H9 (cell line): ENCODE measurements at regions not wholly inside any gene's neighbourhood (a gene's known extent, or its start where the extent isn't known, plus 50 kb on each side); places are given as distances from the start of the nearest gene placed in this dataset.

Experiments used
- DNase-seq: peaks from one replicate; pipeline ENCODE4 v3.0.0-alpha.2; 2017
- H2AFZ ChIP-seq: one replicate; pipeline ENCODE4 v1.6.1; 2013; ENCODE audit warnings: mild to moderate bottlenecking, low read length, control low read depth, moderate library complexity
- H2AK5ac ChIP-seq: 2 replicates; pipeline ENCODE4 v1.6.1; 2013; ENCODE audit warnings: low read length, control low read depth, mixed read lengths; ENCODE audit not compliant: insufficient read length
- H2BK120ac ChIP-seq: one replicate; pipeline ENCODE4 v1.6.1; 2013; ENCODE audit warnings: low read depth, mild to moderate bottlenecking, low read length, control low read depth, inconsistent platforms; ENCODE audit not compliant: poor library complexity, severe bottlenecking
- H2BK12ac ChIP-seq: 2 replicates; pipeline ENCODE4 v1.6.1; 2013; ENCODE audit warnings: low read length, control low read depth, mixed read lengths, low read depth; ENCODE audit not compliant: insufficient read length
- H2BK15ac ChIP-seq: 2 replicates; pipeline ENCODE4 v1.6.1; 2013; ENCODE audit warnings: low read depth, low read length, control low read depth
- H2BK20ac ChIP-seq: one replicate; pipeline ENCODE4 v1.6.1; 2013; ENCODE audit warnings: low read depth, mild to moderate bottlenecking, low read length, control low read depth, inconsistent platforms; ENCODE audit not compliant: poor library complexity, severe bottlenecking
- H2BK5ac ChIP-seq: 2 replicates; pipeline ENCODE4 v1.6.1; 2013; ENCODE audit warnings: low read length, control low read depth, mixed read lengths; ENCODE audit not compliant: insufficient read length
- H3K14ac ChIP-seq: 2 replicates; pipeline ENCODE4 v1.6.1; 2013; ENCODE audit warnings: low read length, control low read depth; ENCODE audit not compliant: insufficient read depth
- H3K18ac ChIP-seq: 2 replicates; pipeline ENCODE4 v1.6.1; 2013; ENCODE audit warnings: low read depth, mild to moderate bottlenecking, mixed read lengths, low read length, control low read depth; ENCODE audit not compliant: insufficient read length
- H3K23ac ChIP-seq: 2 replicates; pipeline ENCODE4 v1.6.1; 2013; ENCODE audit warnings: low read length, control low read depth, mixed read lengths, low read depth; ENCODE audit not compliant: insufficient read length
- H3K23me2 ChIP-seq: 2 replicates; pipeline ENCODE4 v1.6.1; 2013; ENCODE audit warnings: low read depth, mild to moderate bottlenecking, mixed read lengths, low read length, control low read depth; ENCODE audit not compliant: insufficient read length, poor library complexity, severe bottlenecking
- H3K27ac ChIP-seq: 2 replicates; pipeline ENCODE4 v1.5.1; 2013; ENCODE audit warnings: low read length, control low read depth, mixed read lengths, low read depth; ENCODE audit not compliant: insufficient read length
- H3K27me3 ChIP-seq: 2 replicates; pipeline ENCODE4 v1.6.1; 2013; ENCODE audit warnings: low read length, control low read depth, inconsistent platforms; ENCODE audit not compliant: insufficient read depth
- H3K4ac ChIP-seq: 2 replicates; pipeline ENCODE4 v1.6.1; 2013; ENCODE audit warnings: low read depth, mild to moderate bottlenecking, control low read depth, inconsistent platforms, low read length, moderate library complexity
- H3K4me1 ChIP-seq: 2 replicates; pipeline ENCODE4 v1.6.1; 2013; ENCODE audit warnings: low read length, control low read depth, inconsistent platforms; ENCODE audit not compliant: insufficient read depth
- H3K4me2 ChIP-seq: 2 replicates; pipeline ENCODE4 v1.6.1; 2013; ENCODE audit warnings: low read length, control low read depth, mixed read lengths; ENCODE audit not compliant: insufficient read length, insufficient read depth
- H3K56ac ChIP-seq: 2 replicates; pipeline ENCODE4 v1.6.1; 2013; ENCODE audit warnings: low read depth, mild to moderate bottlenecking, mixed read lengths, low read length, control low read depth; ENCODE audit not compliant: insufficient read length
- H3K79me1 ChIP-seq: 2 replicates; pipeline ENCODE4 v1.6.1; 2013; ENCODE audit warnings: low read depth, mild to moderate bottlenecking, moderate library complexity, low read length, control low read depth, inconsistent platforms; ENCODE audit not compliant: insufficient read depth, poor library complexity, severe bottlenecking
- H3K79me2 ChIP-seq: 2 replicates; pipeline ENCODE4 v1.6.1; 2013; ENCODE audit warnings: low read length, control low read depth, inconsistent platforms; ENCODE audit not compliant: insufficient read depth
- H3K9ac ChIP-seq: 2 replicates; pipeline ENCODE4 v1.6.1; 2013; ENCODE audit warnings: low read length, control low read depth, mixed read lengths; ENCODE audit not compliant: insufficient read length; ENCODE audit errors: extremely low read depth
- H3K9me3 ChIP-seq: one replicate; pipeline ENCODE4 v1.6.1; 2013; ENCODE audit warnings: low read depth, low read length, inconsistent platforms; ENCODE audit not compliant: control insufficient read depth
- H3T11ph ChIP-seq: one replicate; pipeline ENCODE4 v1.6.1; 2013; ENCODE audit warnings: mild to moderate bottlenecking, low read length, control low read depth, inconsistent platforms
- H4K20me1 ChIP-seq: one replicate; pipeline ENCODE4 v1.6.1; 2013; ENCODE audit not compliant: control insufficient read depth, insufficient read length, insufficient read depth
- H4K5ac ChIP-seq: 2 replicates; pipeline ENCODE4 v1.6.1; 2013; ENCODE audit warnings: low read depth, mild to moderate bottlenecking, mixed read lengths, low read length, control low read depth; ENCODE audit not compliant: insufficient read length
- H4K8ac ChIP-seq: replicated peaks from 2 replicates; pipeline ENCODE4 v1.6.1; 2013; ENCODE audit warnings: low read length, control low read depth, mixed read lengths, low read depth; ENCODE audit not compliant: insufficient read length
- H4K91ac ChIP-seq: 2 replicates; pipeline ENCODE4 v1.6.1; 2013; ENCODE audit warnings: low read depth, mild to moderate bottlenecking, moderate library complexity, mixed read lengths, low read length, control low read depth; ENCODE audit not compliant: insufficient read length
- H3K27ac Mint-ChIP-seq, 3 experiments: 2 replicates in 2 of 3; 3 replicates in 1 of 3; pipeline ENCODE4 v1.8.0; 2020 to 2021; ENCODE audit warnings: mixed read lengths in 3 of 3, mild to moderate bottlenecking in 1 of 3, moderate library complexity in 1 of 3
- H3K27me3 Mint-ChIP-seq: 2 replicates; pipeline ENCODE4 v1.8.0; 2021; ENCODE audit warnings: low read depth, mild to moderate bottlenecking, moderate library complexity, mixed read lengths
- H3K36me3 Mint-ChIP-seq, 3 experiments: 2 replicates in 2 of 3; 3 replicates in 1 of 3; pipeline ENCODE4 v1.8.0; 2020 to 2021; ENCODE audit warnings: low read depth in 3 of 3, mixed read lengths in 3 of 3; ENCODE audit not compliant: insufficient read depth in 1 of 3
- H3K4me1 Mint-ChIP-seq, 2 experiments: 2 replicates each; pipeline ENCODE4 v1.8.0; 2020; ENCODE audit warnings: mixed read lengths in 2 of 2
- H3K4me3 Mint-ChIP-seq, 2 experiments: 2 replicates in 1 of 2; 3 replicates in 1 of 2; pipeline ENCODE4 v1.8.0; 2020 to 2021; ENCODE audit warnings: mild to moderate bottlenecking in 2 of 2, mixed read lengths in 2 of 2, moderate library complexity in 1 of 2
- H3K9me3 Mint-ChIP-seq, 2 experiments: 2 replicates in 1 of 2; 3 replicates in 1 of 2; pipeline ENCODE4 v1.8.0; 2020; ENCODE audit warnings: mild to moderate bottlenecking in 2 of 2, mixed read lengths in 2 of 2, moderate library complexity in 1 of 2
- CTCF ChIP-seq: fragments of 200-600 bp; sonication (generic); conservative IDR thresholded peaks from 3 replicates; pipeline ENCODE4 v1.8.0; 2021; ENCODE audit warnings: antibody characterized with exemption, mild to moderate bottlenecking
- WGBS: extraction: QIAGEN DNeasy Blood & Tissue Kit; methylation state at CpG from one replicate; pipeline ENCODE4 v1.1.7; 2013; ENCODE audit warnings: missing lambda C conversion rate, low lambda C conversion rate, mixed read lengths; ENCODE audit not compliant: insufficient read length; ENCODE audit errors: extremely low coverage; 5-methylcytosine and 5-hydroxymethylcytosine counted together

DNA sequence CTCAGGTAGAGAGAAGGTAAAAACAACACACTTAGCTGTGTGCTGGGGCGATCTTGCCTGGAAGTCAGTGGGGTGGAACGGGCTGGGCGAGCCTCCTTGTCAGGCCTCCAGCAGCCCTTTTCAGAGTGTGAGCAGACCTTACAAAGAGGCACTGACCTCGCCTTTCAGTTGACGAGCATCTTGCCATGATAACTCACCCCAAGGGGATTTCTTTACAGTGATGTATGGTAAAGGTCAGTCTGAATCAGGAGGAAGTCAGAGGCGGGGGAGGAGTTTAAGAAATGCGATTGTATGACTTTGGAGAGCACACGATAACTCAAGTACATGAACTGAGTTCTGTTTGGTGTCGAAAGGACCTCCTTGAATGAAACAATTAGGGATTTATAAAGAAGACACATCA is 326.5 kb upstream of the PROX1 start:
- Histone ChIP-seq H3K23me2 (no peaks in the 10 kb centered on the region), H3K4me2 (no peak overlapping the region), H3K4ac (no peak overlapping the region), H3K4me1 (no peaks in the 10 kb centered on the region; the same call in 1 of the 2 replicates), H4K5ac (no peak overlapping the region), H2AFZ (peak overlapping the region; percentile 10), H4K20me1 (no peaks in the 10 kb centered on the region), H2BK120ac (no peak overlapping the region), H2BK15ac (no peak overlapping the region), H3T11ph (no peak overlapping the region), H3K27me3 (no peaks in the 10 kb centered on the region), H3K79me1 (no peaks in the 10 kb centered on the region), H3K56ac (no peak overlapping the region), H3K9ac (no peak overlapping the region), H2BK20ac (no peak overlapping the region), H3K79me2 (no peaks in the 10 kb centered on the region), H3K9me3 (no peaks in the 10 kb centered on the region), H4K91ac (no peak overlapping the region), H3K18ac (no peak overlapping the region), H2AK5ac (no peak overlapping the region), H3K14ac (no peak overlapping the region), H2BK5ac (no peak overlapping the region), H4K8ac (no peak overlapping the region), H2BK12ac (no peak overlapping the region), H3K27ac (no peak overlapping the region), H3K23ac (no peak overlapping the region)
- no CpG with 5 or more reads among the region's 9 CpGs for WGBS
- H3K36me3 Mint-ChIP-seq = no peaks in the 10 kb centered on the region
- H3K27me3 Mint-ChIP-seq = no peaks in the 10 kb centered on the region
- no peak overlapping the region; a peak in 1 of 7 replicates for H3K27ac Mint-ChIP-seq
- H3K9me3 Mint-ChIP-seq = no peaks in the 10 kb centered on the region
- 0 out of 4 replicates have a peak, but pooled peaks cover 0 to 3% of the 10 kb centered on the region in 2 experiments for H3K4me1 Mint-ChIP-seq
- H3K4me3 Mint-ChIP-seq = no peak overlapping the region
- TF ChIP-seq CTCF = no peak
- DNase-seq = no peak
